OCI-M2 (cell line): ENCODE measurements at regions not wholly inside any gene's neighbourhood (a gene's known extent, or its start where the extent isn't known, plus 50 kb on each side); places are given as distances from the start of the nearest gene placed in this dataset.

ENCODE experiments used
- DNase-seq: peaks from one replicate; lab custom pipeline; 2025; ENCODE audit not compliant: unreplicated experiment; lab: John Stamatoyannopoulos, UW

DNA sequence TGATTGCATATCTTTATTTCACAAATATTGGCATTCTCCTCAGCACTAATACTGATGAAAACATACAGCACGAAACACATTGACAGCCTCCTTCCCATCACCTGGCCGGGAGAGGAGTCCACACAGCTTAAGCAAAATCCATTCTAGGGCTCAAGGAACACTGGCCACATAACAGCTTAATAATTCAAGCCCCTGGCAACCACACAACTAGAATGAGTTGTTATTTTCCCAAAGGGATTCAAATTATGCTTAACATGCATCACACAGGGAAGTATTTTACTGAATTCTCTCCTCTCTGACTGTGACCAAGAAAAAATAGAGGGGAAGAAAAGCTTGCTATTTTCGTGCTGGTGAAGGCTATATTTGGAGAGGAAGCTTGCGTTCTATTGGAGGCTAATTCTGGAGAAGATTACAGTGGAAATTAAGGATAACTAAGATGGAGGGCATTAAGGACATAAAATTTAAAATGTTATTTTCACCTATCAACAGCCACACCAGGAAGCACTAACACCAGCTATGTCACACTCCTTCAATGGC is 198.5 kb downstream of the ADGRG6 start:
- no peak for DNase-seq

DNA sequence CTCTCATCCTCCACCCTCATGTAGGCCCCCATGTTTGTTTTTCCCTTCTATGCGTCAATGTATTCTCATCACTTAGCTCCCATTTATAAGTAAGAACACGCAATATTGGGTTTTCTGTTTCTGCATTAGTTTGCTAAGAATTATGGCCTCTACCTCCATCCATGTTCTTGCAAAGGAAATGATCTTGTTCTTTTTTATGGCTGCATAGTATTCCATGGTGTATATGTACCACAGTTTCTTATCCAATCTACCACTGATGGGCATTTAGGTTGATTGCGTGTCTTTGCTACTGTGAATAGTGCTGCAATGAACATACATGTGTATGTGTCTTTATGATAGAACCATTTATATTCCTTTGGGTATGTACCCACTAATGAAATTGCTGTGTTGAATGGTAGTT is 200.0 kb downstream of the ADGRG6 start:
- DNase-seq = no peak

DNA sequence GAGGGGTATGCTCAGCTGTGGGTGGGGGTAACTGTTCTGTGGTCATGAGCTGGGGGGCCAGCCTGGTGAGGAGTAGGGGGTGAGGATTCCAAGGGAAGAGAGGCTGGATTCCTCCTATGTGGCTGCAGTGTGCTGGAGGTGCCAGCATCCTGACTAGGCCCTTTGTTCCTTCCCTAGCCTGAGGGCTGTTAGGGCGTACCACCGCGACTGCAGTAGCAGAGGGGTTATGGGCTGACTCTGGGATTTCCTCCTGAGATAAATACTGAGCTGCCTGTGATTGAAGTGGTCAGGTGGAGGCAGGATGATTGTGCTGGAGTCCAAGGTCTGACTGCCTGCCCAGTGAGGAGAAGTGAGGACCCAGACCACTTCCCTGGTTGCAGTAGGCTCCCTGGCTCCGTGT is 205.3 kb downstream of the ADGRG6 start:
- DNase-seq = no peak

DNA sequence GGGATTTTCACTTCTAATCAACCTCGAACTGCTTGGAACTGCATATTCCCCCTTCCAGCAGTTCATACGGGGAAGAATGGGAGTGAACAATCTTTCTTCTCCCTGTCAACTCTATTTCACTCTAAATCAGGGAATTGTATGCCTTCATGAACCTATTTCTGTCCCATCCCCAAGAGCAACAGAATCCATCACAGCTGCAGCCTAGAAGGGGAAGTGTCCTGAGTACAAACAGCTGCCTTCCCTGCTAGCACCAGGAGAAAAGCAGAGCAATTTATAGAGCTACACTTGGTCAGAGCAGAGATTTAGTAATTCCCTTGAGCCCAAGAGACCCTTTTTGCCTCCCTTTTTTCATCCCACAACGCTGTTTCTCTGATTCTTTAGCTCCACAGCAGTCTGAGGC is 208.4 kb downstream of the ADGRG6 start:
- no peak for DNase-seq

DNA sequence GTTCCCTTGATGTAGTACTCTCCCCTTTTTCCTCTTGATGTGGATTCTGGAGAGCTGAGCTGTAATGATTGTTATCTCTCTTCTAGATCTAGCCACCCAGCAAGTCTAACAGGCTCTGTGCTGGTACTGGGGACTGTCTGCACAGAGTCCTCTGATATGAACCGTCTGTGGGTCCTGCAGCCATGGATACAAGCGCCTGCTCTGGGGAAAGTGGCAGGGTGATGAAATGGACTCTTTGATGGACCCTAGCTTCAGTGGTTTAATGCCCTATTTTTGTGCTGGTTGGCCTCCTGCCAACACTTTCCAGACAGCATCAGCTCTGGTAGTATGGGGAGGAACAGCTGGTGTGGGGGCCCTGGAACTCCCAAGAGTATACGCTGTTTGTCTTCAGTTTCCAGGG is 216.3 kb downstream of the ADGRG6 start:
- no peak for DNase-seq

DNA sequence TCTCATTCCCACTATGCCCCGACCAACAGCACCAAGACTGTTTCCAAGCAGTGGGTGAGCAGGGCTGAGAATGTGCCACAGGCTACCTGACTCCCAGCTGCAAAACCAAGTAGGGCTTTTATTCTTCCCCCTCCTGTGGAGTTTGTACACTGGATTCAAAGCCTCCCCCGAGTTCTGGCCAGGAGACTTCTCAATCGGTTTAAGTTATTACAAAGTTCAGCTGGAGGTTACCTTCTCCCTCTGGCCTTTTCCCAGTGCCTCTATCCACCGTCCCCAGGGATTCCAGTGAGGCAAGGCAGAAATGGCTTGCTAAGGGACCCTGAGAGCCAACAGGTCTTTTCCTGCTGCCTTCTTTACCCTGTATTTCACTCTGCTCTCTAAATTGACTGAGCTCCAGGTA is 217.0 kb downstream of the ADGRG6 start:
- no peak for DNase-seq

DNA sequence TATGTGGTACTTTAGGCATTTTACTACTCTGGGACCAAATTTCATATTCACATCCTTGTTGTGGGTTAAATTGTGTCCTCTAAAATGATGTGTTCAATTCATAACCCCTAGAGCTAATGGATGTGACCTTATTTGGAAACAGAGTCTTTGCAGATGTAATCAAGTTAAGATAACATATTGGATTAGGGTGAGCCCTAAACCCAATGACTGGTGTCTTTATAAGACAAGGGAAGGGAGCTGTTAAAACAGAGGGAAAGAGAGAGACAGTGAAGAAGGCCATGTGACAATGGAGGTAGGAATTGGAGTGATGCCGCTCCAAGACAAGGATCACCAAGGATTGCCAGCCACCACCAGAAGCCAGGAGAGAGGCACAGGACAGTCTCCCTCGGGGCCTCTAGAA is 220.0 kb downstream of the ADGRG6 start:
- DNase-seq = no peak

DNA sequence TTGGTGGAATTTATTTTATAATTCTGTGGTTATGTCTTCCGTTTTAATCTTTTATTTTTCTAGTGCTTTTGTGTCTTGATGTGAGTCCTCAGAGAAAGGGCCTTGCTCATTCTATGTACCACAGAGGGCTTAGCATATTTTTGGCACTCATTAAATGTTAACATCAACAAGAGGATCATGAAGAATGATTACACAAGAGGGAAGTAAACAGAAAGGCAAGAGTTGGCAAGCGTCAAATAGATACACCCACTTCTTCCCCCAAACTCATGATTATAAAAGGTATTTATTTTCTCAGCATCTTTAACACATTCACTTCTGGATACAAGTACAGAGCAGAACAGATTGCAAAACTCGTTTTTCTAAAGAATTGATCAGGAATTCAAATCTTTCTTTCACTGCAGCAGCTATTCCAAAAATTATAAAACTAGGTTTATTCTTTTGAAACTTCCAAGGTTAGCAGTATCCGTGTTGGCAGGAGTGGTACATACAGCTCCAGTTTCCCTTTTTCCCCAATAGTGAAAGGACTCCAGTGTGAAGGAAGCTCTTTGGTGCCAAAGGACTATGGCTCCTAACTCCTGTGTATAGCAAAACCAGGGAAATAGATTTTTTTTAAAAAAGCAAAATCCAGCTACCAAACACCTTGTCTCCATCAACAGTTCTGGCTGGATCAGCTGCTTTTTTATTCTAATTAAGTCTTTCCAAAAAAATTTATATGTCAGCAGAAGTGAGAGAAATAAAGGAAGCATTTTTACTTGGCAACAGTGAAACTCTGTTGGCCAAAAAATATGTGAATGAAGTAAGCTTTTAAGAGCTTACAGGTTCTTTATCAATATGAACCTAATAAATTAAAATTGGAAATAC is 221.9 kb downstream of the ADGRG6 start:
- DNase-seq = no peak

DNA sequence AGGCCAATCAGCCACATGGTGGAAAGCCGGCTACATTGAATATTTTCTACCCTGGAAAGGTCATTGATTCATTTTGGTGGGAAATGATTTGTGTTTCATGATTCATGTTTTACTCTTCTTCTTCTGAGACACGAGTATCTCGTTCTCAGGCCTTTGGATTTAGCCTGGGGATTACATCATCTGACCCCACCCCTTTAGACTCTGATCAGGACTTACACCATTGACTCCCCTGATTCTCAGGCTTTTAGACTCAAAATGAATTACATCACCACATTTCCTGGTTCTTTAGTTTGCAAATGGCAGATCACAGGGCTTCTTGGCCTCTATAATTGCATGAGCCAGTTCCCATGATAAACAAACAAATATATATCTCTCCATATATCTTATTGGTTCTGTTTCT is 228.8 kb downstream of the ADGRG6 start:
- no peak for DNase-seq

DNA sequence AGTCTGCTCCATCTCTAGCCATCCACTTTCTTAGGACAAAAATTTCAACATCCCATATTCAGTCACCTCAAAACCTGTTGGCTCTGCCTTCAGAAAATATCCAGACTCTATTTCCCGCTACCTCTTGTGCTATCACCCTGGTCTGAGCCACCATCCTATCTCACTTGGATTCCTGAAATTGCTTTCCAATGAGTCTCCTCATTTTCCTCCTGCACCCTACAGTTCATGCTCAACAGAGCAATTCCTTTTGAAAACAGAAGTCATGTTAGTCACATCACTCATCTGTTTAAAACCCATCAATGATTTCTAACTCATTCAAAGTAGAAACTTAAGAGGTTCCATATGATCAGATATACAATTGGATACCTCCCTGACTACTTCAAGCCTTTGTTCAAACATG is 229.9 kb downstream of the ADGRG6 start:
- no peak for DNase-seq

DNA sequence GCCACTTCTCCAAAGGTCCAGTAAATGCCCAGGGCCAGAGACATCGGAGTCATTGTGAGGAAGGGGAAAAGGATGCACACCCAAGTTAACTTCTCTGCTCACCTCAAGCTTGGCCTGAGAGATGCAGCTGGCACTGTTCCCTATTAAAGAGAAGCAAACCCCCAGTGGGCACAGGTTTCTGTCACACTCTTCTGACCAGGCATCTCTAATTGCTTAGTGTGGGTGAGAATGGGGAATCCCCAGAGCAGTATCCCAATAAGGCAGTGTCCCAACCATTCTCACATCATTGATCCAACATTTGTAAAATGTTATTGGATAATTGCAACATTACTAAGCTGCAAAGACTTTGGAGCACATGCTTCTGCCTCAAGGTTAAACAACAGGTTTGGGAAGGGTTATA is 232.3 kb downstream of the ADGRG6 start:
- no peak for DNase-seq

DNA sequence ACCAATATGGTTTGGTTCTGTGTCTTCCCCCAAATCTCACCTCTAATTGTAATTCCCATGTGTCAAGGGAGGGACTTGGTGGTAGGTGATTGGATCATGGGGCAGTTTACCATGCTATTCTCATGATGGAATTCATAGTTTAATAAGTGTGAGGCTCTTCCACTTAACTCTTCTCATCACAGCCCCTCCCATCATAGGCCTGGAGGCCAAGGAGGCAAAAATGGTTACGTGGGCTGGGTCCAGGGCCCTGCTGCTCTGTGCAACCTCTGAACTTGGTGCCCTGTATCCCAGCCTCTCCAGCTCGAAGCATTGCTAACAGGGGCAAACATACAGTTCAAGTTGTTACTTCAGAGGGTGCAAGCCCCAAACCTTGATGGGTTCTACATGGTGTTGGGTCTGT is 232.7 kb downstream of the ADGRG6 start:
- no peak for DNase-seq

DNA sequence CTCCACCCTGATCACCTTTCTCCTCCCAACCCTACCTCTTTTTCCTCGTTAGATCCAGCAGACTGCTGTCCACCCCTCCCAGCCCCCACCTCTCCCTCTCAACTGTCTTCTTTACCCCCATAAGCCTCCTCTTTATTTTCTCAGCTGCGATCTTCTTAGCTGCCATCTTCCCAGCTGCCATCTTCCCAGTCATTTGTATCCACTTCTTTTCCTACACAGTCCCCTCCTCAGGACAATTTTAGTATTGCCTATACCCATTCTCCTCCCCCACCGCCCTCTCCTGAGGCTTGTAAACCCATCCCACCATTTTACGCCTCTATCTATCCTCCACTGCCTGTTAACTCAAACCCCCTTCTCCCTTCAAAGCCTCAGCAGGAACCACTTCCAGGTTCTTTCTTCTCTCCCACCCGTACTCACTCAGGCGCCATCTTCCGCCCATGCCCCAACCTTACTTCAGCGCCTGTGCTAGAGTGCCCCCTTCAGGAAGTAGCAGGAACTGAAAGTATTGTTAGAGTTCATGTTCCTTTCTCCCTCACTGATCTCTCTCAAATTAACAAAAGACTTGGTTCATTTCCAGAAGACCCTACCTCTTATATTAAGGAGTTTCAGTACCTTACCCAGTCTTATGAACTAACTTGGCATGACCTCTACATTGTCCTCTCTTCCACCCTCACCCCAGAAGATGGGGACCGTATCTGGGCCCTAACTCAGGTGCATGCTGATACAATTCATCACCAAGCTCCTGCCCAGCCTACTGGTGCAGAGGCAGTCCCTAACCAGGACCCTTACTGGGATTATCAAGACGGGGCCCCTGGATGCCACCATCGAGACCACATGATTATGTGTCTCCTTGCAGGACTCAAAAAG is 236.0 kb downstream of the ADGRG6 start:
- DNase-seq = no peak

DNA sequence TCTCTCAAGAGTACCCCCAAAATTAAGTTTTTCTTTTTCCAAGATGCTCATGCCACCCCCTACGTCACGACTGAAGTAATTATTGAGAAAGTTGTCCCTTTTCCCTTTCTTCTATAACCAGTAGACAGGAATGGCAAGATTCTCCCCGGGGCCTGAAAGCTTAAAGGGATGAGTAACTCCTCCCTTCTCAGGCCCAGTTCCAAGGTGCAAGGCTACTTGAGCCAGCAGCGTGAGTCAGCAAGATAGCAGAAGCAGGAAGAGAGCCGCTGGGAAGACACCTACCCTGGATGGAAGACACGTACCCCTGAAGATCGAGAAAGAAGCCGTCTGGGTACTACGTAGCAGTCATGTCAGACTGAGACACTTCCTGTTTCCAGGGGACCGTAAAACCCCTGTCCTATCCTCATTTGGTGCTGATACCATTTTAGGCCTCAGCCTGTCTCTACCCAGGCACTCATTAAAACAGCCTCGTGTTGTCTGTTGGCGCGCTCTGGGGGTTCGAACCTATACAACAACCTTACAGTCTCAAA is 241.0 kb downstream of the ADGRG6 start:
- no peak for DNase-seq

DNA sequence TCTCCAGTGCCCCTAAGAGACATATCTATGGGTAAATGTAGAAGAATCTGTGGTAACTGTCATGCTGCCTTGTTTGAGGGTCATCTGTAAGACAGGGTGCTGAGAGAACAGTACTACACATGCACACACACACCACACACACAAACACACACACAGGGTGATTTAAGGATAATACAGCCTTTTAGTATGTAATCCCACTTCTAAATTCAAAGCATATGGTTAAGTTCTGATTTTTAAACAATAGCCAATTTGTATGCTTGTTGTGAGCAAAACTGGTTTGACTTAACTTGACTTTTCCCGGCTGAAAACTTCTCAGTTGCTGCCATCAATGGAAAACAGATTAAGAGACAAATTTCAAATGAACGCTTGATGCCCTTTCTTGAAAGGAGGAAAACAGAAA is 241.8 kb downstream of the ADGRG6 start:
- no peak for DNase-seq

DNA sequence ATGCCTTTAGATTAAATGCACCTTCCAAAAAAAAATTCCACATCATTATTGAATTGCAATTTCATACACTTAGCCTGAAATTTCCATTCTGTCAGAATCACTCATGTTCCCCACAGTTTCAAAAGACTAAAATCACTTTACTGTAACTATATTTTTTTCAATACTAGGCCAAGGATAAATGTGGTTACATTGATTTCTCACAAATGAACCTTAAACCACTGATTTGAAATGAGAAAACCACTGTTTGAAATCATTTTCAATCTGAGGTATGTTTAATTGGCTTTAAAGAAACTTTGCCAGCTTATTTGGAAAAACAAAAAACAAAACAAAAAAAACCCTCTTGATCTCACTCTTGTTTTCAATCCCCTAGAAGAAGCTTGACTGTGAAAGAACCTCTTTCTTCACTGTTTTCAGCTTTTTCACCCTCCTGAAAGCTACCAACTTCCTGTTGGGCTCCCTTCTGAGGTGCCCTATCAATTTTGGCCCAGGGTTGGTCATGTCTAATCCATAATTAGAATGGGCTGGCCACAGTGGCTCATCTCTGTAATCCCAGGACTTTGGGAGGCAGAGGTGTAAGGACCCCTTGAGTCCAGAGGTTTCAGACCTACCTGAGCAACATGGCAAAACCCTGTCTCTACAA is 242.5 kb downstream of the ADGRG6 start:
- DNase-seq = no peak

DNA sequence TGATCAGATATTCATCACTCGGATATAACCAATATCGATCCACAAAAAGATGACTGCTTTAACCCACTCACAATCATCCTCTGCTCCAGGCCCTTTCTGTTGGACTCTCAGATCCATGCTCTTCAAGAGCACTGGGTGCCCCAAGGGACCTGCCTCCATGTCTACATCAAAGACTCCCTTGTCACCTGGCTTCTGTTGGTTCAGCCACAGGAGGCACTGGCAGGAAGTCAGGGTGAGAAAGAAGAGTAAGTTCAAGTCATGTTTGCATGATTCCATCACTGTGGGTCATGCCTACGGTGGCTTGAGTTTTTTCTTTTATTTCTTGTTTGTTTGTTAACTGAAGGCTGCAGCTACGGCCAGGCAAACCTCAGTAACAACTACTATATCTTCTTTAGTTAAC is 243.3 kb downstream of the ADGRG6 start:
- no peak for DNase-seq

DNA sequence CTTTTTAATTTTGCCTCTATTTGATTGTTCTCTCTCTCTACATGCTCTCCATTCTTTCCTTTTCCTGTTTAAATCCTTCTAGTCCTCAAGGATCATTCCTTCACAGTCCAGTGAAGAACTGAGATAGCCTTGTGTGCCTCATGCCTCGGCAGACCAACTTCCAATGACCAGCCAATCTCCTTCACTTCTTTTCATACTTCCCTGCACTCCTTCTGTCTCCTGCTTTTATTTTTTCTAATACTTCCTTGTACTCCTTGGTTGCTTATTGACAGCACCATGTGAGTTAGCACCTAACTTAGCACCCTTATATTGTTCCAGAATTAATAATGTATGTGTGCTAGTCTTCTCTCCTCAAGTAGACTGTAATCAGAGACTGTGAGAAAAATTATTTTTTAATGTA is 246.8 kb downstream of the ADGRG6 start:
- DNase-seq = no peak

DNA sequence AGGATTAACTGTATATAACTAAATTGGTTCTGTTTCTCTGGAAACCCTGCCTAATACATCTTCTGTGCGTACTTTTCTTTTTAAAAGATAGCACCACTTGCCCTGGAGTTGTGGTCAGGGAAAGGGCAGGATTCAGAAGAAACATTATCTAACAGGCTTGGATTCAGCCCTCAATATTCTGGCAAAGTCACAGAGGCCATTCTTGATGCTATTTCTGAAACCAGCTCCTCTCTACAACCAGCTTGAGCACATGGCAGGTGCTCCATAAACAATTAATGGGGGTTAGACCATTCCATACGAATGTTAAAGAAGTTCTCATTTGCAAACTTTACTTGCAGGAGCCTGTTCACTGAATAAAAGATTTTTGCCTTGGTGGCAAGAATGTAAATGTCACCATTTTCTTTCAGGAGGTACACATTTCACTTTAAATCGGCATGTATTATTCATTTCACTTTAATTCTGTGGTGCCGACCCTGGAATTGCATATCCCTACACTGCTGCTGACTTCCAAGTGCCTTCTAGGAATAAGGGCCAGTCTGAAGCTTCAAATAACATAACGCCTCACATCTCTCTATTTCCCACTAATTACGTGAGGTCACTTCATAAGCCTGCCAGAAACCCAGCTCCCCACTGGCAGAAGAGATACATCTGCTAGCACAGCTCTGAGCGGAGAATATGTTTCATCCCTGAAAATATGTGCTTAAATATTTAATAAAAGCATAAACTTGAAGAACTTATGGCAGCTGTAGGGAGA is 248.7 kb downstream of the ADGRG6 start:
- DNase-seq = no peak

DNA sequence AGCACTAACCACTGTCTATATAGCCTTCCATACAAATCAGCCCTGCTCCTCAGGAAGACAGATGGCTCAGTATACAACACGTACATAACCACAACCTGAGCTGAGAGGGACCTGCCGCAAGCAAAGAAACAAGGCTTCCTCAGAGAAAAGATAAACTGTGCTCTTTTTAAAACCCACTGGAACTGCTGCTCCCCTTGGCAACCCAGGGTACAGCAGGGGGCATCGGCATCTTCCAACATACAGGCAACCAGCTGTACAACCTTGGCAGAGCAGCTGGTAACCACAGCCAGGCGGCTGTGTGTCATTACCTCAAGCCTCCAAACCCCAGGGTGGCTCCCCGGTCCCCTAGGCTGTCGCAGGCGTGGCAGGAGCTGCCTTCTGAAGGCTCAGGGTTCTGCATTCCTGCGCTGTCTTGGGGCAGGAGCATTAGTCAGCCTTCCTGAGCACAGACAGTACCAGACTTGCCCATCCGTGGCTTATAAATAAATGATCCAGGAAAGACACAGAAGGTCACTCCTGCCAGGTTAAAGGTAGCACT is 249.5 kb downstream of the ADGRG6 start:
- no peak for DNase-seq
